Immature natural killer cell (primary cell): ENCODE measurements at regions not wholly inside any gene's neighbourhood (a gene's known extent, or its start where the extent isn't known, plus 50 kb on each side); places are given as distances from the start of the nearest gene placed in this dataset.

Experiments used
- DNase-seq, 3 donors: peaks; one replicate each; pipeline ENCODE4 v3.0.0; 2022; ENCODE audit warnings: mixed read lengths in 1 of 3
- H3K27ac Mint-ChIP-seq, 6 donors: one replicate each; pipeline ENCODE4 v1.8.0; 2020; ENCODE audit warnings: mixed read lengths in 6 of 6, mild to moderate bottlenecking in 5 of 6, inconsistent platforms in 4 of 6, moderate library complexity in 3 of 6
- H3K27me3 Mint-ChIP-seq, 3 donors: one replicate each; pipeline ENCODE4 v1.8.0; 2020 to 2021; ENCODE audit warnings: low read depth in 3 of 3, mild to moderate bottlenecking in 3 of 3, mixed read lengths in 3 of 3, moderate library complexity in 3 of 3, inconsistent platforms in 1 of 3
- H3K36me3 Mint-ChIP-seq, 3 donors: one replicate each; pipeline ENCODE4 v1.8.0; 2020; ENCODE audit warnings: mixed read lengths in 3 of 3, inconsistent platforms in 2 of 3, mild to moderate bottlenecking in 2 of 3
- H3K4me1 Mint-ChIP-seq, 2 donors: one replicate each; pipeline ENCODE4 v1.8.0; 2020; ENCODE audit warnings: inconsistent platforms in 2 of 2, mild to moderate bottlenecking in 2 of 2, mixed read lengths in 2 of 2, moderate library complexity in 1 of 2
- H3K4me3 Mint-ChIP-seq, 5 donors: one replicate each; pipeline ENCODE4 v1.8.0; 2020; ENCODE audit warnings: mild to moderate bottlenecking in 5 of 5, mixed read lengths in 5 of 5, inconsistent platforms in 3 of 5, moderate library complexity in 3 of 5
- H3K9me3 Mint-ChIP-seq, 6 donors: one replicate each; pipeline ENCODE4 v1.8.0; 2020; ENCODE audit warnings: mild to moderate bottlenecking in 6 of 6, mixed read lengths in 6 of 6, inconsistent platforms in 4 of 6, moderate library complexity in 3 of 6

DNA sequence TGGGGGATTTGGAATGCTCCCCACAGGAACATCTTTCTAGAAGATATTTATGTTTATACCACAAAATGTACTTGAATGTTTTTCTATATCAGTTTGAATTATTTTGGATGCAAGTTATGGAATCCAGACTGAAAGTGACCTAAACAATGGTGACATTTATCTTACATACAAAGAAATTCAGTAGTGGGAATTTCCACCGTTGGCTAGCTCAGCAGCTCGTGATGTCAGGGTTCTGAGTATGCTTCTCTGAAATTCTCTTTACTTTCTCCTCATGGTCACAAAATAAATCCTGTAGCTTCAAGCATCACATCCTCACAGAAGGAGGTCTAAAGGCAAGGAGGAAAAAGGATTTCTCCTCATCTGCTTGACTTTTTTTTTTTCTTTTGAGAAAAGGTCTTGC lies 105.3 kb downstream of the AKAIN1 start:
- DNase-seq: no peak
- no peak overlapping the region for H3K27ac Mint-ChIP-seq
- no peaks in the 10 kb centered on the region for H3K4me1 Mint-ChIP-seq
- H3K36me3 Mint-ChIP-seq: no peaks in the 10 kb centered on the region
- H3K9me3 Mint-ChIP-seq: peaks cover 0 to 29% (median 5%) of the 10 kb centered on the region in 6 donors
- no peak overlapping the region for H3K4me3 Mint-ChIP-seq
- H3K27me3 Mint-ChIP-seq: peaks cover 0 to 6% (median 2%) of the 10 kb centered on the region in 3 donors

DNA sequence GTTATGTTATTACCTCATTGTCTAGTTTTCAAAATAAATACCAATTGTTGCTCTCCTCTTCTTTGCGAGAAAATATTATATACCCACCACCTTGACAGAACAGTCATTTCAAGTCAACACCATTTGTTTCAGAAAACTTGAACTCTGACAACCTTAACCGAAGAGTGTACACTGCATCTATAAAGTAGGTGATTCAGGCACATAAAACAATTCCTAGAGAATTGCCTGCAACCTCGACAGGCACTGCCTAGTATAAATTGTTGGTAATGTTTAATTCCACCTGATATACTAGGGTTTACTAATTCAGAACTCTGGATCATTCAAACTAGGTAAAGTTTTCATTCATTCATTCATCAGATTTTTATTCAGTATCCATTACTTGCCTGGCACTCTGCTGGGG lies 121.8 kb downstream of the AKAIN1 start:
- Mint-ChIP-seq H3K27ac (peak overlapping the region in 1 of 6 donors; percentile 64), H3K4me1 (no peaks in the 10 kb centered on the region), H3K9me3 (no peaks in the 10 kb centered on the region), H3K36me3 (no peaks in the 10 kb centered on the region), H3K27me3 (peaks cover 0 to 5% (median 5%) of the 10 kb centered on the region in 3 donors), H3K4me3 (no peak overlapping the region)
- no peak for DNase-seq

DNA sequence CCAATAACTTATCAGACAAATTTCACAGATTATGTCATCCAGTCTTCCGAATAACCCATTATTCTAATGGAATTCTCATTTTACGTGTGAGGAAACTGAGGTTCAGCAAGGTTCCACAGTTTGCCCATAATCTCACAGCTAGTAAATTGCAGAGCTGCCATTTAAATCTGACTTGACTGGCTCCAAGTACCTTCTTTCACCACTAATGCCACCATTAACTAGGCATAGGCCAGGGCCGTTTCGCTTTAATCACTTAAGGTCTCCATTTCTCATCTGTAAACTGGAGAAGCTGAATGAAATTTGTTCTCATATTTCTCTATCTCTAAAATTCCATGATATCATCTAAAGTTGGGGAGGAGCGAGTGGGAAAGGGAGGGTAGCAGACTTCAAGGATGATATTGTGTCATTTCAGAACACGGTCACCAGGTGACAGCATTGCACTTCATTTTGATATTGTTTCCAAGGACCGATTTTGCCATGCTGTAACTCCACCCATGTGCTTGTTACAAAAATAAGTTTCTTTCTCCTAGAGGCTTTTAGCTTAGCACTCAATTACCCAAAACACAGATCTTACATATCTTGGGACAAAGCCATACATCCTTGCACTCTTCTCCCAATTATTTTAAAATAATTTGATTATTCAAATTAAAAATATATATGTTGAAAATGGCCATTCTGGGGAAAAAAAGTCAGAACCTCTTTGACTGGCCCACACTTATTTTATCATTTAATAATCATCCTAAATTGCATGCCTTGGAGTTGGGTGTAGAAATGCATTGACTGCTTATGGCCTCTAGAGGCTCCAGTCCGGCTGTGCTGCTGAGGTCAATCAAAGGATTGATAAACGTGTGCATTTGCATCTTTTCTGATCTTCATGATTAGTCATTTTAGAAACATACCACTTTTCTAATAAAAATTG lies 123.8 kb downstream of the AKAIN1 start:
- DNase-seq: peak in 1 of 3 donors; percentile 10
- Mint-ChIP-seq H3K4me3 (no peak overlapping the region), H3K27ac (no peak overlapping the region), H3K27me3 (peaks cover 0 to 5% (median 5%) of the 10 kb centered on the region in 3 donors), H3K4me1 (no peaks in the 10 kb centered on the region), H3K36me3 (no peaks in the 10 kb centered on the region), H3K9me3 (no peaks in the 10 kb centered on the region)

DNA sequence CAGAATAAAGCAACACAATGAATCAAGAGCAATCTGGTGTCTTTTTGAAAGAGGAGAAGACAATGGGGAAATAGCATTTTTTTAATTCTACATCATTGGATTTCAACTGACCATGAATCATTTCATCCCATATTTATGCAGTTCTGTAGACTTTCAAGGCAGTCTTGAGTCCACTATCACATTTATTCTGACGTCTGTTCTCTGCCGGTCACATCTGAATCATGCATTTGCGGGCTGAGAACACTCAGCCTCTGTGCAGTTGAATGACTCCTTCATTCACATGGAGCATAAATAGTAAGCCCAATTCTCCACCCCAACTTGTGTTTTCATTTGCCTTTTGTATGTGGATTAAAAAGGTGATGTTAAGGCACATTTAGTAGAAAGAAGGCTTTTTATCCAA lies 128.2 kb downstream of the AKAIN1 start:
- H3K9me3 Mint-ChIP-seq: no peaks in the 10 kb centered on the region
- H3K4me3 Mint-ChIP-seq: no peak overlapping the region
- H3K27me3 Mint-ChIP-seq: peaks cover 1 to 6% (median 2%) of the 10 kb centered on the region in 3 donors
- H3K4me1 Mint-ChIP-seq: no peaks in the 10 kb centered on the region
- H3K27ac Mint-ChIP-seq: no peak overlapping the region
- DNase-seq: no peak
- no peaks in the 10 kb centered on the region for H3K36me3 Mint-ChIP-seq

DNA sequence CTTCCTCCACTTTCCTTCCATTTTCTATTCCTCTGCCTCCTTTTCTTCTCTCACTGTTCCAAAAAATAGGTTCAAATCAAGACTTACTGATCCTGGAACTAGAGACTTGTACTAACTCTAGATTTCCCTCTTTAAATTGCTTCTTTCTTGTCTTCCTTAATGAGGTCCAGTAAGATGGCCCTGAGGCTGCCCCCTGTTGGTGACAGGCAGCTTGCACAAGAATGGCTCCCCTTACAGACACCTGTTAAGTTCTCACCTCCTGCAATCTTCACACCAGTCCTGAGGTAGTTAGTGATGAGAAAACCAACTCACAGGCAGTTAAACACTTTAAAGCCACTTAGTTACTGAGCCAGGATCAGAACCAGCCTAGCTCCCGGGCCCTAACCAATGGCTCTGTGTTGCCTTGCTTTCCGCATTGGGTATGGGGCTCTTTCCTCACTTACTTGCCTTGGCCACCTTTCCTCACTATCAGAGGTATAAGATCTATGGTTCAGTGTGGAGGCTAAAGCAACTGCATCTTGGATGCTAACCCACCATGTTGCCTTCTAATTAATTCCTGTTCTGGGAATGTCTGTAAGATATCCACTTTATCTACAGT lies 130.6 kb downstream of the AKAIN1 start:
- peaks cover 1 to 2% (median 1%) of the 10 kb centered on the region in 3 donors for H3K27me3 Mint-ChIP-seq
- no peak for DNase-seq
- no peaks in the 10 kb centered on the region for H3K36me3 Mint-ChIP-seq
- no peak overlapping the region for H3K27ac Mint-ChIP-seq
- H3K4me1 Mint-ChIP-seq: no peaks in the 10 kb centered on the region
- no peaks in the 10 kb centered on the region for H3K9me3 Mint-ChIP-seq
- H3K4me3 Mint-ChIP-seq: no peak overlapping the region

DNA sequence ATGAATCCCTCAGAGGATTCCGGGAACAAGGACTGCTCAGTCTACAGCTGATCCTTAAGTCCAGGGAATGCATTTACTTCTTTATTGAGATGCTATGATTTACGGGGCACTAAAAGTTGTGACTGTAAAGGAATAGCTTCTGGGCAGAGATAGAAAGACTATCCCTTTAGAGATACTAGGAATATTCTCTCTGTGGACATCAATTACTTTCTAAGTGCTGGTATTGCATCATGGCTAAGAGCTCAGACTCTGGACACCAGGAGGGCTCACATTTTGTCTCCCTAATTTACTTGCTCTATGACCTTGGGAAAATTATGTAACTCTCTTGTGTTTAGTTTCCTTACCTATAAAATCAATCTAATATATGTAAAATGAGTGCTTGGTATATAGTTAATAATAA lies 131.4 kb downstream of the AKAIN1 start:
- Mint-ChIP-seq H3K4me1 (no peaks in the 10 kb centered on the region), H3K9me3 (no peaks in the 10 kb centered on the region), H3K27me3 (peaks cover 1 to 2% (median 1%) of the 10 kb centered on the region in 3 donors), H3K4me3 (no peak overlapping the region), H3K36me3 (no peaks in the 10 kb centered on the region), H3K27ac (no peak overlapping the region)
- DNase-seq: no peak

DNA sequence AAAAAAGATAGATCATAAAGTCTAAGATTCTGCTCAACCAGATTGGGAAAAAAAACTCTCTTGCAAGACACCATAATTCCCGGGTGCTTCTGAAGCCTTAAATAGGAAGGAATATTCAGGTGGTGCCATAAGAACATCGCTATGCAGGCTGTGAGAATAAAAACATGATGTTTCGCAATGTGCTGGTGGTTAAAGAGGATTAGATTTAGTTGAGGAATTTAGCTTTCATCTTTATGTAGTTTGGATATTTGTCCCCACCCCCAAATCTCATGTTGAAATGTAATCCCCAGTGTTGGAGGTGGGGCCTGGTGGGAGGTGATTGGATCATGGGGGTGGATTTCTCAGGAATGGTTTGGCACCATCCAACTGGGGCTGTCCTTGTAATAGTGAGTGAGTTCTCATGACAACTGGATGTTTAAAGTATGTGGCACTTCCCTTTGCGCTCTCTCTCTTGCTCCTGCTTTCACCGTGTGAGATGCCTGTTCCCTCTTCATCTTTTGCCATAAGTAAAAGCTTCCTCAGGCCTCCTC lies 132.2 kb downstream of the AKAIN1 start:
- no peak overlapping the region for H3K4me3 Mint-ChIP-seq
- no peaks in the 10 kb centered on the region for H3K4me1 Mint-ChIP-seq
- DNase-seq: no peak
- no peaks in the 10 kb centered on the region for H3K36me3 Mint-ChIP-seq
- no peak overlapping the region for H3K27ac Mint-ChIP-seq
- H3K27me3 Mint-ChIP-seq: peaks cover 1 to 2% (median 1%) of the 10 kb centered on the region in 3 donors
- no peaks in the 10 kb centered on the region for H3K9me3 Mint-ChIP-seq

DNA sequence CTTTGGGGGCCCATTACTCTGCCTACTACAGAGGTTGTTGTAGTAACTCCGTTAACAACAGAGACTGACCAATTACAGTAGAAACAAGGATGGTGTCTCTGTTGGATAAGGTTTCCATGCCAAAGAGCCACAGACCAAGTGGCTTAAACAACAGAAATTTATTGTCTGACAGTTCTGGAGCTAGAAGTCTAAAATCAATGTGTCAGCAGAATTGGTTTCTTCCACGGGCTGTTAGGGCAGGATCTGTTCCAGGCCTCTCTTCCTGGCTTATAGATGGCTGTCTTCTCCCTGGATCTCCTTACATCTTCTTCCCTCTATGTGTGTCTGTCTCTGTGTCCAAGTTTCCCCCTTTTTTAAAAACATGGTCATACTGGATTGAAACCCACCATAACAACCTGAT lies 135.3 kb downstream of the AKAIN1 start:
- no peaks in the 10 kb centered on the region for H3K9me3 Mint-ChIP-seq
- no peak overlapping the region for H3K27ac Mint-ChIP-seq
- peaks cover 22 to 28% of the 10 kb centered on the region in 2 donors for H3K4me1 Mint-ChIP-seq
- no peaks in the 10 kb centered on the region for H3K36me3 Mint-ChIP-seq
- H3K4me3 Mint-ChIP-seq: no peak overlapping the region
- no peak for DNase-seq
- H3K27me3 Mint-ChIP-seq: peaks cover 1 to 6% (median 4%) of the 10 kb centered on the region in 3 donors

DNA sequence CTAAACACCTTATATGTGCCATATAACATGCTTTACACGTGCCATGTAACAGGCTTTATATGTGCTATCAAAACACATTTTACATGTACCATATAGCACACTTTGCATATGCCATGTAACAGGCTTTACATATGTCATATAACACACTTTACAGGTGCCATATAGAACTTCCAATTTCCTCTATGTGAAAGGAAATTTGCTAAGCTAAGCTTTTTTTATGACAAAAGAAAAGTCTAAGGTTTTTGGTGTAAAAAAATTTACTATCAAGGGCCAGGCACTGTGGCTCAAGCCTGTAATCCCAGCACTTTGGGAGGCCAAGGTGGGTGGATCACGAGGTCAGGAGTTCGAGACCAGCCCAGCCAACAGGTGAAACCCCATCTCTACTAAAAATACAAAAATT lies 136.5 kb downstream of the AKAIN1 start:
- Mint-ChIP-seq H3K36me3 (no peaks in the 10 kb centered on the region), H3K9me3 (no peaks in the 10 kb centered on the region), H3K27me3 (peaks cover 1 to 5% (median 3%) of the 10 kb centered on the region in 3 donors), H3K4me3 (no peak overlapping the region), H3K4me1 (peaks cover 22 to 32% of the 10 kb centered on the region in 2 donors), H3K27ac (no peak overlapping the region)
- no peak for DNase-seq

DNA sequence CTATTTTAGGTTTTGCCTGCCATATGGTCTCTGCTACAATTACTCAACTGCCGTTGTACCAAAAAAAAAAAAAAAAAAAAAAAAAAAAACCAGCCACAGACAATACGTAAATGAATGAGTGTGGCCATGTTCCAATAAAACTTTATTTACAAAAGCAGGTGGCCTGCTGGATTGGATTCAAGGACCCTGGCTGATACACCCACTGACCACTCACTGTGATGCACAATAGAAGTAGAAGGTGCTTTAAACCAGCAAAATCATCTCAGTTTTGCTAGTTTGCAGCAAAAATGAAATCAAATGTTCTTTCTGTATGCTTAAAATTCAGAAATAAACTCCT lies 137.4 kb downstream of the AKAIN1 start:
- no peak for DNase-seq
- Mint-ChIP-seq H3K4me1 (peaks cover 22 to 32% of the 10 kb centered on the region in 2 donors), H3K4me3 (peak overlapping the region in 1 of 5 donors; percentile 61), H3K27me3 (peaks cover 0 to 5% (median 3%) of the 10 kb centered on the region in 3 donors), H3K36me3 (no peaks in the 10 kb centered on the region), H3K27ac (peak overlapping the region in 1 of 6 donors; percentile 47), H3K9me3 (no peaks in the 10 kb centered on the region)

DNA sequence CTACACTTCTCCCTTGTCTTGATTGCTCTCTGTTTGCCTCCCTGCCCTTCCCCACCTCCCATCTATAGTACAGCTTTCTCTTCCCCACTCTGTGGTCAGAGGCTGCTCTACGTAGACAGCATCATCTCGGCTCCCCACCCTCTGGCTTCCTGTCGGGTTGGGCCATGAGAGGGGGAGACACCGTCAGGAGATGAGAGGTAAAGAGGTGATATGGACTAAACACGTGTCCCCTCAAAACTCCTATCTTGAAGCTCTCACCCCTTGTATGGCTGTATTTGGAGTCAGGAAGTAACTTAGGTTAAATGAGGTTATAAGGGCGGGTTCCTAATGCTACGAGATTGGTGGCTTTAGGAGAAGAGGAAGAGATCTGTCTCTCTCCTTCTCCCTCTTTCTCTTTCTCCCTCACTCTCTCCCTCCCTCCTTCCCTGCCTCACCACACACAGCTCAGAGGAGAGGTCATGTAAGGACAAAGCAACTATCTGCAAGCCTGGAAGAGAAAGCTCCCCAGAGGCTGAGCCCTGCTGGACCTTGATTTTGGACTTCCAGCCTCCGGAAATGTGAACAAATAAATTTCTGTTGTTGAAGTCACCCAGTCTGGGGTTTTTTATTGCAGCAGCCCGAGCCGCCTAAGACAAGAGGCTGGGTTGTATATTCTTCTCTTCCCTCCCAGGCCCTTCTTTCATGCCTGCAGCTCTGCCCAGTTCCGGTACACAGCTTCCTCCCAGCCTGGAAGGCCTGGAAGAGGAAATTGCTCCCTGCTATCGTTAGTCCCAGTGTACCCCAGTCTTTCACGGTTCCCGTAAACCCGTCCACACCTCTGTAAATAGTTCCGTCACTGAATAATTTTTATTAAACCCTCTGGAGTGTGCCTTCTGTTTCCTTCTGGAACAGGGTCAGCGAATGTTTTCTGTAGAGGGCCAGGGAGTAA lies 138.0 kb downstream of the AKAIN1 start:
- H3K9me3 Mint-ChIP-seq: no peaks in the 10 kb centered on the region
- peaks cover 22 to 32% of the 10 kb centered on the region in 2 donors for H3K4me1 Mint-ChIP-seq
- H3K27ac Mint-ChIP-seq: peak overlapping the region in 5 of 6 donors; percentile 47 to 95 (median 76)
- peak overlapping the region; percentile 47 to 79 (median 71) for H3K4me3 Mint-ChIP-seq
- peak; percentile 32 to 44 (median 40) for DNase-seq
- H3K36me3 Mint-ChIP-seq: no peaks in the 10 kb centered on the region
- peaks cover 0 to 5% (median 3%) of the 10 kb centered on the region in 3 donors for H3K27me3 Mint-ChIP-seq

DNA sequence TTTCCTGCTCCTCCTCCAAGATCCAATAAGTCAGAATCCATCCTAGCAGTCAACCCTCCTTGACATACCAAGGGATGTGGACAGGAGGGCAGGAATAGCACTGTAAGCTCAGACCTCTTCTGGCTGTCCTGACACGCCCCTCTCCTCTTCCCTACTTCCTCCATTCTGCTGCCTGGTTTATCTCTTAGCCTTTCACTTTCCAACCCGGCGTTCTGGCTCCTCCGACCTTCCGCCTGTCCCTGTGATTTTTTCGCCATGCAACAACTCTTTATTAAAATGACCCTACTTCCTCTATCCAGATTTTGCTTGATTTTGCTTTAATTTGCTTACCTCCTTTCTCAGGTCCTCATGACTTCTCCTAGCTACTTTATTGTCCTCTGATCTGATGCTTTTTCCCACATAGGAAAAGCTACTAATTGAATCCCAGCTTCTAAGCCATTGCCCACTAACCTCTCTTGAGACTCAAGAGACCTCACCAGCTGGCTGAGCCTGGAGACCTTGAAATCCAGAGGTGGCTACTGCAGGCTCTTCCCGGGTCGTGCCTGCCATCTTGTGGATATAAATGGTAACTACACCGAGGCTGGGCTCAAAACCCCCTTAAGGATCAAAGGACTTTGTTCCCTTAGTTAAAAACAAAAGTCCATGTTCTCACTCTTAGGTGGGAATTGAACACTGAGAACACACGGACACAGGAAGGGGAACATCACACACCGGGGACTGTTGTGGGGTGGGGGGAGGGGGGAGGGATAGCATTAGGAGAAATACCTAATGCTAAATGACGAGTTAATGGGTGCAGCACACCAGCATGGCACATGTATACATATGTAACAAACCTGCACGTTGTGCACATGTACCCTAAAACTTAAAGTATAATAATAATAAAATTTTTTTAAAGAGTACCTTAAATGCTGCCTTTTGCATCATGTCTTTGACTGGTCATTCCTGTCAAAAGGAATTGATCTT lies 139.4 kb downstream of the AKAIN1 start:
- H3K27me3 Mint-ChIP-seq: peaks cover 0 to 5% (median 3%) of the 10 kb centered on the region in 3 donors
- peak overlapping the region in 1 of 6 donors; percentile 89 for H3K27ac Mint-ChIP-seq
- H3K4me1 Mint-ChIP-seq: peaks cover 22 to 32% of the 10 kb centered on the region in 2 donors
- H3K4me3 Mint-ChIP-seq: peak overlapping the region in 1 of 5 donors; percentile 51
- no peaks in the 10 kb centered on the region for H3K9me3 Mint-ChIP-seq
- H3K36me3 Mint-ChIP-seq: no peaks in the 10 kb centered on the region
- peak; percentile 9 to 16 (median 14) for DNase-seq
